ENCODE measurements at regions not wholly inside any gene's neighbourhood (a gene's known extent, or its start where the extent isn't known, plus 50 kb on each side); places are given as distances from the start of the nearest gene placed in this dataset.

GRCh38 chr14:76669770-76670169 is 91.5 kb upstream of the VASH1 start:
- ATAC-seq = no peak

GRCh38 chr14:76672123-76672522 is 89.1 kb upstream of the VASH1 start:
- no peak for ATAC-seq

GRCh38 chr14:76673261-76673660 is 88.0 kb upstream of the VASH1 start:
- no peak for ATAC-seq

GRCh38 chr14:76675046-76675445 is 86.2 kb upstream of the VASH1 start:
- no peak for ATAC-seq

GRCh38 chr14:76676539-76676938 is 84.7 kb upstream of the VASH1 start:
- ATAC-seq = no peak

- no peak for ATAC-seq
These were observed 83.6 kb upstream of the VASH1 start for GRCh38 chr14:76677534-76678145.

GRCh38 chr14:76678244-76678800 is 82.9 kb upstream of the VASH1 start:
- no peak for ATAC-seq

GRCh38 chr14:76682367-76682766 is 78.9 kb upstream of the VASH1 start:
- ATAC-seq = no peak

GRCh38 chr14:76686646-76687045 is 74.6 kb upstream of the VASH1 start:
- ATAC-seq = no peak

GRCh38 chr14:76687611-76688382 is 73.5 kb upstream of the VASH1 start:
- ATAC-seq = no peak

GRCh38 chr14:76688383-76688671 is 72.9 kb upstream of the VASH1 start:
- no peak for ATAC-seq

- ATAC-seq = no peak
These were observed 70.7 kb upstream of the VASH1 start for GRCh38 chr14:76690502-76691105.

GRCh38 chr14:76694106-76694505 is 67.2 kb upstream of the VASH1 start:
- ATAC-seq = no peak

GRCh38 chr14:76695263-76695920 is 65.9 kb upstream of the VASH1 start:
- ATAC-seq = no peak

- no peak for ATAC-seq
These were observed 64.9 kb upstream of the VASH1 start for GRCh38 chr14:76696361-76696760.

GRCh38 chr14:76696791-76697190 is 64.5 kb upstream of the VASH1 start:
- ATAC-seq = no peak

GRCh38 chr14:76697246-76697905 is 63.9 kb upstream of the VASH1 start:
- no peak for ATAC-seq

- no peak for ATAC-seq
These were observed 63.1 kb upstream of the VASH1 start for GRCh38 chr14:76698191-76698590.

GRCh38 chr14:76698631-76699030 is 62.6 kb upstream of the VASH1 start:
- ATAC-seq = no peak

GRCh38 chr14:76699209-76699938 is 61.9 kb upstream of the VASH1 start:
- no peak for ATAC-seq

GRCh38 chr14:76699939-76700590 is 61.2 kb upstream of the VASH1 start:
- ATAC-seq = no peak

GRCh38 chr14:76701436-76701835 is 59.8 kb upstream of the VASH1 start:
- no peak for ATAC-seq
